ENCODE measurements at regions not wholly inside any gene's neighbourhood (a gene's known extent, or its start where the extent isn't known, plus 50 kb on each side); places are given as distances from the start of the nearest gene placed in this dataset.

- TF ChIP-seq CTCF (conservative IDR thresholded peaks at IDR 0.05 in 1 of 2, IDR thresholded peaks at IDR 0.05 in 1 of 2; ENCODE audit: extremely low read depth in 1 of 2, insufficient read depth in 1 of 2, low read depth in 1 of 2, low read length in 2 of 2) (no peak), EZH2 (IDR thresholded peaks at IDR 0.05; ENCODE audit: borderline replicate concordance, low read length) (no peak)
Observed at GRCh38 chr4:18441203-18441590, 419.6 kb upstream of the LCORL start.
